T47D (cell line): ENCODE measurements at regions not wholly inside any gene's neighbourhood (a gene's known extent, or its start where the extent isn't known, plus 50 kb on each side); places are given as distances from the start of the nearest gene placed in this dataset.
A peak's percentile ranks its signal among the peaks of the same experiment; 100 is the strongest.

Experiments
- DNase-seq, 2 experiments: peaks; one replicate each; pipeline versions ENCODE4 v3.0.0 to v3.0.0-alpha.2; 2011 to 2012; ENCODE audit warnings: low read depth in 1 of 2, low spot score in 1 of 2
- JUND ChIP-seq: IDR thresholded peaks from 2 replicates; pipeline ENCODE4 v1.6.1; 2012; ENCODE audit warnings: low read depth
- in situ Hi-C: cut with HindIII; loops from 2 replicates; pipeline ENCODE4 v1.10.0; 2016; ENCODE audit warnings: low sequenced_read_pairs, low pct_unique_long_range_greater_than_20kb

- in situ Hi-C loops, result no loop called here
- no peak for DNase-seq
- TF ChIP-seq JUND, result no peak
These were observed 565.3 kb upstream of the ROBO2 start for GRCh38 chr3:76474632-76475031.

GRCh38 chr3:76479161-76479650 is 560.7 kb upstream of the ROBO2 start:
- TF ChIP-seq JUND, result no peak
- no peak for DNase-seq
- in situ Hi-C loops, result no loop called here

- no peak for DNase-seq
- in situ Hi-C loops, result no loop called here
- no peak for TF ChIP-seq JUND
These were observed 557.4 kb upstream of the ROBO2 start for GRCh38 chr3:76482510-76482909.

GRCh38 chr3:76487446-76487845 is 552.5 kb upstream of the ROBO2 start:
- TF ChIP-seq JUND, result no peak
- in situ Hi-C loops, result no loop called here
- no peak for DNase-seq

GRCh38 chr3:76490064-76490463 is 549.8 kb upstream of the ROBO2 start:
- no peak for DNase-seq
- TF ChIP-seq JUND, result no peak
- in situ Hi-C loops, result no loop called here

DNA sequence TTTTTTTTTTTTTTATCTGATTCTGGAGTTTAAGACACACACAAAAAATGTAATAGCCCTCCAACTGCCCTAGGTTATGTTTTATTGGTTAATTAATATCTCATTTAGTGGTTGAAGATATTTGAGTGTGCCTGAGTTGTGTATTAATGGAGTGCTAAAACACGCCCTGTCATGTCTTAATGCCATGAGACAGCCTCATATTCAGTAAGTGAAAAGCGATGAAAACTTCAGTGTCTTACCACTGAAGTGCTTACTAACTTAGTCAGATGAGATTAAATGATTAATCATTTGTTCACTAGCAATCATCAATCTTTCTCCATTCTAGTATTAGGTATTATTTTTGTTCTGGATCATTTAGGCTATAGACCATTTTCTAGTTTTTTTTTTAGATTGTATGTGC is 544.7 kb upstream of the ROBO2 start:
- no peak for DNase-seq
- in situ Hi-C loops, result no loop called here
- no peak for TF ChIP-seq JUND

DNA sequence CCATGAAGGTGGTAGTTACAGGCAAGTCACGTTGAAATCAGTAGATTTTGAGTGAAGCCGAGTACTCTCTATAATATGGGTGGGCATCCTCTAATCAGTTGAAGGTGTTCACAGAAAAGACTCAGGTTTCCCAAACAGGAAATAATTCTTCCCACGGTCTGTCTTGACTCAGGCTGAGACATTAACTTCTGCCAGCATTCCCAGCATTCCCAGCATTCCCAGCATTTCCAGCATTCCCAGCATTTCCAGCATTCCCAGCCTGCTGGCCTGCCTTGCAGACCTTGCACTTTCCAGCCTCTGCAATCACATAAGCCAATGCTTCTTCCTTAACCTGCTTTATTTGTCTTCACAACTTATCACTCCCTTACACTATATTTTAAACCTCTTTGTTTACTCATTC is 542.3 kb upstream of the ROBO2 start:
- peak in 1 of 2 experiments; percentile 55 for DNase-seq
- in situ Hi-C loops, result no loop called here

GRCh38 chr3:76500746-76501275 is 539.1 kb upstream of the ROBO2 start:
- TF ChIP-seq JUND, result no peak
- in situ Hi-C loops, result no loop called here

More for the DNA sequence above, 542.3 kb upstream of the ROBO2 start:
- no peak for TF ChIP-seq JUND

DNA sequence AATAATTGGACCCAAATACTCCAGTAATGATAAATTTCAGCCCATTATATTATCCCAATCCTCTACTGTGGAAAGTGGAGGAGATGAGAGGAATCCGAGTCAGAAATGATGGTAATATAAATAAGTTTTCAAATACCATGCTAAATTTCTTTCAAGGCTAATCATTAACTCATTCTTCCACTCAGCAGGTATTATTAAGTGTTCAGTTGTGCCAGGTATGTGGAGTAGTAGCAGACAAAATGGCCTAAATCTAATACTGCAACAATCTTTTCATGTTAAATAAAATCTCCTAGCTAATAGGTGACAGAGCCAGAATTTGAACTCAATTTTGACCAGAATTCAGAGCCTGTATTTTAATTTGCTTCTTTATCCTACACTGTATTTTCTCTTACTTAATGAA is 538.6 kb upstream of the ROBO2 start:
- DNase-seq, result no peak
- no peak for TF ChIP-seq JUND
- in situ Hi-C loops, result no loop called here

More at GRCh38 chr3:76500746-76501275, 539.1 kb upstream of the ROBO2 start:
- DNase-seq, result no peak

- no peak for TF ChIP-seq JUND
- DNase-seq, result no peak
- in situ Hi-C loops, result no loop called here
These were observed 537.8 kb upstream of the ROBO2 start for GRCh38 chr3:76502076-76502475.

- DNase-seq, result no peak
- in situ Hi-C loops, result no loop called here
- TF ChIP-seq JUND, result no peak
These were observed 534.6 kb upstream of the ROBO2 start for GRCh38 chr3:76505202-76505845.

GRCh38 chr3:76509179-76509830 is 530.6 kb upstream of the ROBO2 start:
- in situ Hi-C loops, result no loop called here
- TF ChIP-seq JUND, result no peak
- DNase-seq, result no peak

GRCh38 chr3:76514836-76515235 is 525.1 kb upstream of the ROBO2 start:
- no peak for TF ChIP-seq JUND
- in situ Hi-C loops, result no loop called here

GRCh38 chr3:76523337-76523736 is 516.6 kb upstream of the ROBO2 start:
- no peak for DNase-seq
- TF ChIP-seq JUND, result no peak
- in situ Hi-C loops, result no loop called here

More at GRCh38 chr3:76514836-76515235, 525.1 kb upstream of the ROBO2 start:
- DNase-seq, result no peak
